BE2C (cell line): ENCODE measurements at regions not wholly inside any gene's neighbourhood (a gene's known extent, or its start where the extent isn't known, plus 50 kb on each side); places are given as distances from the start of the nearest gene placed in this dataset.

Source experiments
- DNase-seq: peaks from one replicate; pipeline ENCODE4 v3.0.0-alpha.2; 2020
- H3K27me3 ChIP-seq: fragments of 250-450 bp; sonication (Bioruptor Pico); 2 replicates; pipeline ENCODE4 v1.5.1; 2020; ENCODE audit warnings: mild to moderate bottlenecking
- H3K36me3 ChIP-seq: fragments of 250-450 bp; sonication (Bioruptor Pico); 2 replicates; pipeline ENCODE4 v1.5.1; 2020; ENCODE audit warnings: mild to moderate bottlenecking
- H3K4me1 ChIP-seq: fragments of 250-450 bp; sonication (Bioruptor Pico); 2 replicates; pipeline ENCODE4 v1.5.1; 2020
- H3K4me3 ChIP-seq: 2 replicates; pipeline ENCODE4 v1.5.1; 2011; ENCODE audit warnings: low read depth, low read length
- H3K9me3 ChIP-seq: fragments of 250-450 bp; sonication (Bioruptor Pico); 2 replicates; pipeline ENCODE4 v1.5.1; 2020
- TF ChIP-seq, protein P1 (sequence below): IDR thresholded peaks from 2 replicates; pipeline ENCODE4 v1.5.1; 2012; ENCODE audit warnings: mild to moderate bottlenecking, low read depth, low read length

DNA sequence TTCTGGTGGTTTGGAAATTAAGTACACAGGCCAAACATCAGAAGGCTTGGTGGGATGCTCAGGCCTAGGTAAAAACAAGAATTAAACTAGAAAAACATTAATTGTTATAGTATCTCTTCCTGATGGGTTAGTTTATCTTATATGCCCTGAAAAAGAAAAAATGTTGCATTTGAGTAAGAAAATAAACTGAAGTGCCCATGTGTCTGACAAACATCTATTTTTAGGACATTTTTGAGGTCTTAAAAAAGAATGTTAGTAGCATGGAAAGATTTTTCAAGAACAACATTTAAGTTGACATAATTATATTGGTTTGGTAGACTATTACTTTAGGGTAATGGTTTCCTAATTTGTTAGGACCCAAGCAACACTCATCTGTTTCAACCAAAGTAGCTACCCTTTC lies 140.1 kb upstream of the RND3 start:
- TF ChIP-seq, protein P1, sequence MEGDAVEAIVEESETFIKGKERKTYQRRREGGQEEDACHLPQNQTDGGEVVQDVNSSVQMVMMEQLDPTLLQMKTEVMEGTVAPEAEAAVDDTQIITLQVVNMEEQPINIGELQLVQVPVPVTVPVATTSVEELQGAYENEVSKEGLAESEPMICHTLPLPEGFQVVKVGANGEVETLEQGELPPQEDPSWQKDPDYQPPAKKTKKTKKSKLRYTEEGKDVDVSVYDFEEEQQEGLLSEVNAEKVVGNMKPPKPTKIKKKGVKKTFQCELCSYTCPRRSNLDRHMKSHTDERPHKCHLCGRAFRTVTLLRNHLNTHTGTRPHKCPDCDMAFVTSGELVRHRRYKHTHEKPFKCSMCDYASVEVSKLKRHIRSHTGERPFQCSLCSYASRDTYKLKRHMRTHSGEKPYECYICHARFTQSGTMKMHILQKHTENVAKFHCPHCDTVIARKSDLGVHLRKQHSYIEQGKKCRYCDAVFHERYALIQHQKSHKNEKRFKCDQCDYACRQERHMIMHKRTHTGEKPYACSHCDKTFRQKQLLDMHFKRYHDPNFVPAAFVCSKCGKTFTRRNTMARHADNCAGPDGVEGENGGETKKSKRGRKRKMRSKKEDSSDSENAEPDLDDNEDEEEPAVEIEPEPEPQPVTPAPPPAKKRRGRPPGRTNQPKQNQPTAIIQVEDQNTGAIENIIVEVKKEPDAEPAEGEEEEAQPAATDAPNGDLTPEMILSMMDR, result no peak
- no peaks in the 10 kb centered on the region for H3K9me3 ChIP-seq
- no peak overlapping the region for H3K4me3 ChIP-seq
- no peaks in the 10 kb centered on the region for H3K27me3 ChIP-seq
- no peak for DNase-seq
- no peaks in the 10 kb centered on the region for H3K36me3 ChIP-seq
- H3K4me1 ChIP-seq, result no peaks in the 10 kb centered on the region

DNA sequence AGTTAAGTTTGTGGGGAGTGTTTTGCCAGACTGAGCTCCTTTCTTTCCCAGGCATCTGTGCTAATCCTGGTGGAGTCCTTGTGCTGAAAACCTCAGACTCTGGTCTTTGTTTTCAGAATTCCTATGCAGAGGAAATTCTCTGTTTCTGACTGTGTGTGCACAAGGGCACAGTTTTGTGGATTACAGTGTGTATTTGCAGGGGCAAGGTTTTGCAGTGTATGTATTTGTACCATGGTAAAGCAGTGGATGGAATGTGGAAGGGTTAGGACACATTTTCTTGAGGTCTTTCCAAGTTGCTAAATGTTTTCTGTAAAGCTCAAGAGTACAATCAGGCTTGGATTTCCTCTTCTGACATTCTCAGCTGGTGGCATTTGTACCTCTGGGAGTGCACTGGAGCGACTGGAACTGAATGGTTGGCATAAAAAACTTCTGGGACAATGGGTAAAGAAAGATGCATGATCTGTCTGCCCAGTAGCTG lies 139.5 kb upstream of the RND3 start:
- TF ChIP-seq, protein P1, result no peak
- Histone ChIP-seq H3K4me1 (no peaks in the 10 kb centered on the region), H3K9me3 (no peaks in the 10 kb centered on the region), H3K27me3 (no peaks in the 10 kb centered on the region), H3K4me3 (no peak overlapping the region), H3K36me3 (no peaks in the 10 kb centered on the region)
- DNase-seq, result no peak

DNA sequence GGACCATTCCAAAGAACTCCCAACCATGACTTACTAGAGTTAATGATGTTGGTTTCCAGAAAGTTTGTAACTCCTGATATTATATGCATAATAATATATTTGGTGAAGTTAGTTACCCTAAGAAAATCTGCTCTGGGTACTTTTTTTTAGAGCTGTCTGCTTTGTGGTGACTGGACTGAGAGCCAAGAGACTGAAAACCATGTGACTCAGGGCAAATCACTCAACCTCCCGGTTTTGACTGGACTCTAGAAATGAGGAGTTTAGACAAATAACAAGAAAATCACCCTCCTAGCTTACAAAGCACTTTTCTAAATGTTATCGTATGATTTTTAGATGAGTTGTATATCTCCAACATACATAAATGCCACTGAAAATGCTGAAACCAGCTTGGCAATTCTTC lies 138.3 kb upstream of the RND3 start:
- TF ChIP-seq, protein P1, result no peak
- no peaks in the 10 kb centered on the region for H3K4me1 ChIP-seq
- no peaks in the 10 kb centered on the region for H3K36me3 ChIP-seq
- H3K9me3 ChIP-seq, result no peaks in the 10 kb centered on the region
- no peak overlapping the region for H3K4me3 ChIP-seq
- DNase-seq, result no peak
- no peaks in the 10 kb centered on the region for H3K27me3 ChIP-seq

DNA sequence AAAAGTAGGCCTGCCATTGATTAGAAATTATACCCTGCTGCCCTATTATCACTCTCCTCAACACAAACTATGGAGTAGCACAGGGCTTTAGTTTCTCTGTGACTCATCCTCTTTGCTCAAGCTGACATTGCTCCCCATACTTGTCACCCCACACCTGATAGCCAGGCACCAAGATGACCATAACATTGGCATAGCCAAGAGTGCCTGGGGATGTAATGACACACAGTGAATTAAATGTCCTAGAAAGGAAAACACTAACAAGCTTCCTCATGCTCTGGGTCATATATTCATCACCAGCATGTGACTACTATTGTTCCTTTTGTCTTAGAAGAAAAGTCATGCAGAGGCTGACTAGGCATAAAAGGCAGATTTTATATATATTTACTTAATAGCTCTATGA lies 137.8 kb upstream of the RND3 start:
- no peaks in the 10 kb centered on the region for H3K4me1 ChIP-seq
- TF ChIP-seq, protein P1, result no peak
- no peaks in the 10 kb centered on the region for H3K9me3 ChIP-seq
- no peak for DNase-seq
- H3K36me3 ChIP-seq, result no peaks in the 10 kb centered on the region
- no peaks in the 10 kb centered on the region for H3K27me3 ChIP-seq
- H3K4me3 ChIP-seq, result no peak overlapping the region

DNA sequence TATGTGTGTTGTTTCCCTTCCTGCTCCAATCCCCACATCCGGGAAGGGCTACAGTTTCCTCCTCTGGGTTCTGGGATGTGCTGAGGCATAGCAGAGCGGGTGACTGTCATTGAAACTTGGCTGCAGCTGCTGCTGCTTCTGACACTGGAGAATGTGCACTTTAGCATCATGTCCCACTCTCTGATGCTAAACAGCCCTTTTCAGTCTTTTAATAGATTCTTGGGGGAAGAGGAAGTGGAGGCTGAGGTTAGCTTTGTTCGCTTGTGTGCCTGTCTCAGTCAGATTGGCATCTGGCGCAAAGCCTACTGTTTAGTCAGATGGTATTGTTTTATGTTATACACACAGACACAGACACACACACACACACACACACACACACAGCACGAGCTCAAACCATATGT lies 136.5 kb upstream of the RND3 start:
- Histone ChIP-seq H3K4me1 (no peaks in the 10 kb centered on the region), H3K36me3 (no peaks in the 10 kb centered on the region), H3K27me3 (no peaks in the 10 kb centered on the region), H3K9me3 (no peaks in the 10 kb centered on the region), H3K4me3 (no peak overlapping the region)
- TF ChIP-seq, protein P1, result no peak
- DNase-seq, result peak; percentile 3

DNA sequence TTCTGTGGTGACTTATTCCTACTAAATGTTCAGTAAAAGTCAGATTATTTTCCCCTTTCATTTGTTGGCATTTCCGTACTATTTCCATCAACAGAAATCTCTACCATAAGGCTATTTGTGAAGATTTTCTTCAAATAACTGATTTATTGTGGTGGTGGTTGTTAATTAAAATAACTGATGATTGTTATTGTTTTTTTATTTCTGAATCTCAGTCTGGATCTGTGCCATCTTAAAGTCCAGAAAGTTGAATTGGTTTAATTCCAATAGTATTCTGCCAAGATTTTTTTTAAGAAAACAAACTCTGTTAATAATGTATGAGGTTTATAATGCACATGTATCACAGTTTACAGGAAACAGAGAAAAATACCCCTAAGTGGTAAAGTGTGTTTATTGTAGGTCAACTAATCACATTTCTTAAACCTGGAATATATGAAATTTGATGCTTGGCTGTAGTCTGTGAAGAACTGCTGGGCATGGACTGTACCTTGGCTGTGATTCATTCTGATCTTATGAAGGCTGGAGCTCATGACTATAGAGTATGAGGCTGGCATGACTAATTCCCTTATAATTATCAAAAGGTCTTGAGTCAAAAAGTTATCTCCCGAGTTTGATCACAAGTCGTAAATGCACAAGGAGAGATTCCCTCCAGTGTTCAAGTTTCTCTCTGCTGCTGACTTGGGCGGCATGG lies 134.2 kb upstream of the RND3 start:
- H3K4me1 ChIP-seq, result no peaks in the 10 kb centered on the region

More for the DNA sequence above, 134.2 kb upstream of the RND3 start:
- TF ChIP-seq, protein P1, result no peak
- no peaks in the 10 kb centered on the region for H3K9me3 ChIP-seq
- no peak overlapping the region for H3K4me3 ChIP-seq
- no peak for DNase-seq
- no peaks in the 10 kb centered on the region for H3K27me3 ChIP-seq
- no peaks in the 10 kb centered on the region for H3K36me3 ChIP-seq
